Thyroid gland (tissue), 4 donors: ENCODE measurements at regions not wholly inside any gene's neighbourhood (a gene's known extent, or its start where the extent isn't known, plus 50 kb on each side); places are given as distances from the start of the nearest gene placed in this dataset.

Experiments used
- CTCF ChIP-seq, 6 experiments: fragments of 200-600 bp in 3 of 6; fragments of 450-650 bp in 3 of 6; sonication (generic) in 3 of 6; IDR thresholded peaks; one replicate each; pipeline ENCODE4 v1.5.1; 2016 to 2019; ENCODE audit warnings: antibody characterized with exemption in 6 of 6, mild to moderate bottlenecking in 2 of 6, inconsistent platforms in 1 of 6, moderate library complexity in 1 of 6
- POLR2A ChIP-seq, 2 donors: fragments of 450-650 bp; IDR thresholded peaks; one replicate each; pipeline ENCODE4 v1.6.1; 2017; ENCODE audit warnings: antibody characterized with exemption in 2 of 2, mild to moderate bottlenecking in 2 of 2, moderate library complexity in 1 of 2

GRCh38 chr21:28431527-28432200 is 561.0 kb downstream of the LTN1 start:
- TF ChIP-seq CTCF (IDR thresholded peaks at IDR 0.05) (no peak), POLR2A (IDR thresholded peaks at IDR 0.05) (no peak)
